Neutrophil (primary cell): ENCODE measurements at regions not wholly inside any gene's neighbourhood (a gene's known extent, or its start where the extent isn't known, plus 50 kb on each side); places are given as distances from the start of the nearest gene placed in this dataset.

Experiments
- H3K27ac ChIP-seq: fragments of 200-600 bp; sonication (generic); 2 replicates; pipeline ENCODE4 v1.5.1; 2016; ENCODE audit warnings: mild to moderate bottlenecking, moderate library complexity
- H3K27me3 ChIP-seq: fragments of 200-600 bp; sonication (generic); 2 replicates; pipeline ENCODE4 v1.6.0; 2016; ENCODE audit warnings: mild to moderate bottlenecking
- H3K36me3 ChIP-seq: fragments of 200-600 bp; sonication (generic); 2 replicates; pipeline ENCODE4 v1.5.1; 2017
- H3K4me1 ChIP-seq, 2 experiments: fragments of 200-600 bp in 1 of 2; sonication (generic) in 1 of 2; 1 replicate in 1 of 2; 2 replicates in 1 of 2; pipeline versions ENCODE4 v1.5.1 to v1.6.1; 2013 to 2016; ENCODE audit warnings: low read depth in 1 of 2, low read length in 1 of 2, mild to moderate bottlenecking in 1 of 2, moderate library complexity in 1 of 2; ENCODE audit not compliant: control insufficient read depth in 1 of 2, insufficient read depth in 1 of 2
- H3K4me3 ChIP-seq, 2 experiments: fragments of 200-600 bp in 1 of 2; sonication (generic) in 1 of 2; 1 replicate in 1 of 2; 2 replicates in 1 of 2; pipeline ENCODE4 v1.5.1; 2013 to 2016; ENCODE audit warnings: low read depth in 1 of 2, low read length in 1 of 2, mild to moderate bottlenecking in 1 of 2, moderate library complexity in 1 of 2
- H3K9me3 ChIP-seq: fragments of 200-600 bp; sonication (generic); 2 replicates; pipeline ENCODE4 v1.5.1; 2016
- CTCF ChIP-seq: fragments of 200-600 bp; sonication (generic); IDR thresholded peaks from 2 replicates; pipeline ENCODE4 v1.5.1; 2016; ENCODE audit warnings: antibody characterized with exemption

GRCh38 chr11:134516529-134516928 lies 104.5 kb upstream of the B3GAT1 start:
- Histone ChIP-seq H3K4me3 (no peak overlapping the region), H3K27ac (no peak overlapping the region), H3K36me3 (no peaks in the 10 kb centered on the region), H3K4me1 (no peaks in the 10 kb centered on the region), H3K9me3 (no peaks in the 10 kb centered on the region), H3K27me3 (no peaks in the 10 kb centered on the region)
- no peak for TF ChIP-seq CTCF

- no peaks in the 10 kb centered on the region for H3K4me1 ChIP-seq
- no peaks in the 10 kb centered on the region for H3K27me3 ChIP-seq
- no peak overlapping the region for H3K27ac ChIP-seq
- H3K9me3 ChIP-seq = no peaks in the 10 kb centered on the region
- H3K36me3 ChIP-seq = no peaks in the 10 kb centered on the region
- no peak for TF ChIP-seq CTCF
- no peak overlapping the region for H3K4me3 ChIP-seq
Measured at GRCh38 chr11:134515081-134515960, 103.3 kb upstream of the B3GAT1 start.

GRCh38 chr11:134514354-134514951 lies 102.4 kb upstream of the B3GAT1 start:
- Histone ChIP-seq H3K4me1 (no peaks in the 10 kb centered on the region), H3K9me3 (no peaks in the 10 kb centered on the region), H3K36me3 (no peaks in the 10 kb centered on the region), H3K27me3 (no peaks in the 10 kb centered on the region), H3K27ac (no peak overlapping the region), H3K4me3 (no peak overlapping the region)
- no peak for TF ChIP-seq CTCF

- Histone ChIP-seq H3K36me3 (no peaks in the 10 kb centered on the region), H3K4me1 (no peaks in the 10 kb centered on the region), H3K27ac (no peak overlapping the region), H3K4me3 (no peak overlapping the region), H3K27me3 (no peaks in the 10 kb centered on the region), H3K9me3 (no peaks in the 10 kb centered on the region)
- no peak for TF ChIP-seq CTCF
Measured at GRCh38 chr11:134513585-134514120, 101.6 kb upstream of the B3GAT1 start.

- no peak for TF ChIP-seq CTCF
- Histone ChIP-seq H3K9me3 (no peaks in the 10 kb centered on the region), H3K27me3 (no peaks in the 10 kb centered on the region), H3K4me3 (no peak overlapping the region), H3K36me3 (no peaks in the 10 kb centered on the region), H3K4me1 (no peaks in the 10 kb centered on the region), H3K27ac (no peak overlapping the region)
Measured at GRCh38 chr11:134512571-134513538, 100.8 kb upstream of the B3GAT1 start.
